Endothelial cell (in vitro differentiated cells): ENCODE measurements at regions not wholly inside any gene's neighbourhood (a gene's known extent, or its start where the extent isn't known, plus 50 kb on each side); places are given as distances from the start of the nearest gene placed in this dataset.

Source experiments
- DNase-seq: peaks from one replicate; pipeline ENCODE4 v3.0.0; 2021; ENCODE audit warnings: low spot score
- H3K27ac Mint-ChIP-seq: one replicate; pipeline ENCODE4 v1.8.0; 2021; ENCODE audit warnings: mixed read lengths, inconsistent platforms; ENCODE audit not compliant: unreplicated experiment
- H3K27me3 Mint-ChIP-seq: one replicate; pipeline ENCODE4 v1.8.0; 2021; ENCODE audit warnings: mild to moderate bottlenecking, moderate library complexity, mixed read lengths, inconsistent platforms; ENCODE audit not compliant: unreplicated experiment
- H3K36me3 Mint-ChIP-seq: one replicate; pipeline ENCODE4 v1.8.0; 2021; ENCODE audit warnings: mild to moderate bottlenecking, low read depth, mixed read lengths, inconsistent platforms; ENCODE audit not compliant: unreplicated experiment
- H3K4me1 Mint-ChIP-seq: one replicate; pipeline ENCODE4 v1.8.0; 2021; ENCODE audit warnings: mild to moderate bottlenecking, mixed read lengths, inconsistent platforms; ENCODE audit not compliant: unreplicated experiment
- H3K4me3 Mint-ChIP-seq: one replicate; pipeline ENCODE4 v1.8.0; 2021; ENCODE audit warnings: mild to moderate bottlenecking, mixed read lengths, inconsistent platforms; ENCODE audit not compliant: unreplicated experiment
- H3K9me3 Mint-ChIP-seq: one replicate; pipeline ENCODE4 v1.8.0; 2021; ENCODE audit warnings: mixed read lengths, inconsistent platforms; ENCODE audit not compliant: unreplicated experiment
- CTCF ChIP-seq: fragments of 200-600 bp; sonication (generic); IDR thresholded peaks from one replicate; pipeline ENCODE4 v1.5.0; 2021; ENCODE audit warnings: antibody characterized with exemption; ENCODE audit not compliant: unreplicated experiment

- Mint-ChIP-seq H3K4me3 (no peak overlapping the region), H3K27me3 (peaks cover 1% of the 10 kb centered on the region), H3K36me3 (peaks cover 11% of the 10 kb centered on the region), H3K27ac (no peak overlapping the region), H3K4me1 (peaks cover 8% of the 10 kb centered on the region), H3K9me3 (peaks cover 10% of the 10 kb centered on the region)
- no peak for DNase-seq
- no peak for TF ChIP-seq CTCF
These were observed 141.0 kb downstream of the TNFSF18 start for GRCh38 chr1:172909606-172910326.

GRCh38 chr1:172912765-172913260 lies 137.9 kb downstream of the TNFSF18 start:
- TF ChIP-seq CTCF, result no peak
- H3K27me3 Mint-ChIP-seq, result peaks cover 1% of the 10 kb centered on the region
- no peak for DNase-seq
- H3K4me1 Mint-ChIP-seq, result no peaks in the 10 kb centered on the region
- no peak overlapping the region for H3K4me3 Mint-ChIP-seq
- peaks cover 11% of the 10 kb centered on the region for H3K36me3 Mint-ChIP-seq
- H3K9me3 Mint-ChIP-seq, result peaks cover 10% of the 10 kb centered on the region
- H3K27ac Mint-ChIP-seq, result no peak overlapping the region

GRCh38 chr1:172914501-172915144 lies 136.1 kb downstream of the TNFSF18 start:
- no peak overlapping the region for H3K4me3 Mint-ChIP-seq
- no peak for TF ChIP-seq CTCF
- no peaks in the 10 kb centered on the region for H3K27me3 Mint-ChIP-seq
- H3K9me3 Mint-ChIP-seq, result peaks cover 10% of the 10 kb centered on the region
- H3K36me3 Mint-ChIP-seq, result peaks cover 11% of the 10 kb centered on the region
- H3K4me1 Mint-ChIP-seq, result no peaks in the 10 kb centered on the region
- H3K27ac Mint-ChIP-seq, result no peak overlapping the region
- DNase-seq, result no peak

- Mint-ChIP-seq H3K4me1 (no peaks in the 10 kb centered on the region), H3K27ac (no peak overlapping the region), H3K36me3 (peaks cover 11% of the 10 kb centered on the region), H3K9me3 (peaks cover 10% of the 10 kb centered on the region), H3K27me3 (no peaks in the 10 kb centered on the region), H3K4me3 (no peak overlapping the region)
- no peak for DNase-seq
- no peak for TF ChIP-seq CTCF
These were observed 135.5 kb downstream of the TNFSF18 start for GRCh38 chr1:172915271-172915670.

- no peak for TF ChIP-seq CTCF
- H3K4me1 Mint-ChIP-seq, result no peaks in the 10 kb centered on the region
- no peak for DNase-seq
- H3K9me3 Mint-ChIP-seq, result peaks cover 10% of the 10 kb centered on the region
- H3K36me3 Mint-ChIP-seq, result peaks cover 11% of the 10 kb centered on the region
- no peak overlapping the region for H3K27ac Mint-ChIP-seq
- H3K4me3 Mint-ChIP-seq, result no peak overlapping the region
- no peaks in the 10 kb centered on the region for H3K27me3 Mint-ChIP-seq
These were observed 134.6 kb downstream of the TNFSF18 start for GRCh38 chr1:172916116-172916515.
